ENCODE measurements at regions not wholly inside any gene's neighbourhood (a gene's known extent, or its start where the extent isn't known, plus 50 kb on each side); places are given as distances from the start of the nearest gene placed in this dataset.
"Not testable (repeated sequence)": the region's sequence is repeated elsewhere in the genome, so short reads cannot be mapped to it uniquely, and the experiment has no call there.

- in situ Hi-C loops (cut with MboI) (loop anchor here (5.0 kb wide), 1 partner anchor 1423 kb away; no protein-coding TSS in a partner anchor), intact Hi-C loops (cut with micrococcal nuclease) (no loop called here)
- Histone ChIP-seq H3K36me3 (ENCODE audit: control insufficient read depth, insufficient read depth, low read length) (no peaks in the 10 kb centered on the region), H3K9me3 (replicated peaks; ENCODE audit: control insufficient read depth, insufficient read depth, low read depth, low read length) (no peaks in the 10 kb centered on the region), H3K4me3 (no peak overlapping the region), H3K4me2 (ENCODE audit: insufficient read depth, low read length) (no peak overlapping the region), H3K79me2 (ENCODE audit: control insufficient read depth, insufficient read depth, low read length) (no peaks in the 10 kb centered on the region), H3K27me3 (ENCODE audit: control insufficient read depth in 2 of 2, insufficient read depth in 2 of 2, low read length in 2 of 2) (no peaks in the 10 kb centered on the region; a peak in 1 of 5 replicates), H4K20me1 (replicated peaks; ENCODE audit: control insufficient read depth, insufficient read depth, low read length) (no peaks in the 10 kb centered on the region), H3K9me1 (ENCODE audit: control insufficient read depth, insufficient read depth, low read length) (no peaks in the 10 kb centered on the region), H3K9ac (ENCODE audit: insufficient read depth in 1 of 2, low read depth in 2 of 2, low read length in 2 of 2) (no peak overlapping the region), H3K4me1 (replicated peaks in 1 of 2; ENCODE audit: control insufficient read depth in 2 of 2, insufficient read depth in 2 of 2, low read length in 2 of 2) (no peaks in the 10 kb centered on the region; a peak in 2 of 5 replicates), H2AFZ (ENCODE audit: low read depth, low read length) (no peak overlapping the region), H3K27ac (ENCODE audit: extremely low read depth, low read depth, low read length) (no peak overlapping the region)
- FAIRE-seq = no peak
- POLR2A ChIA-PET = interaction anchor here (0.6 kb wide), 1 partner anchor 62 kb away, joined by 3 read pairs; no protein-coding TSS in a partner anchor
- no peak; the same call in 2 of the 3 replicates for ATAC-seq
- 0% methylated on average over 5 of the region's 12 CpGs for WGBS (ENCODE audit: insufficient coverage, low coverage, missing lambda C conversion rate)
- TF ChIP-seq MCM7 (IDR thresholded peaks at IDR 0.05) = no peak
- TF ChIP-seq ETS1 (conservative IDR thresholded peaks at IDR 0.05; ENCODE audit: control insufficient read depth, low read depth, low read length) = no peak
- no TSS peak for BruUV-seq (replicated peaks)
- CTCF ChIA-PET (ENCODE audit: low intra/inter-chr PET ratio) = no interaction called here
- no peak for DNase-seq (ENCODE audit: extremely low read depth in 1 of 4, low spot score in 3 of 4)
These were observed 216.4 kb upstream of the SGCG start for GRCh38 chr13:22964245-22964966.

GRCh38 chr13:22965011-22965857, 215.5 kb upstream of the SGCG start:
- FAIRE-seq; in situ Hi-C loops (cut with MboI); H3K27me3 ChIP-seq (ENCODE audit: control insufficient read depth in 2 of 2, insufficient read depth in 2 of 2, low read length in 2 of 2): not testable (repeated sequence)

GRCh38 chr13:22965858-22966239, 214.9 kb upstream of the SGCG start:
- H3K9ac ChIP-seq (ENCODE audit: insufficient read depth in 1 of 2, low read depth in 2 of 2, low read length in 2 of 2); H3K36me3 ChIP-seq (ENCODE audit: control insufficient read depth, insufficient read depth, low read length); H3K4me2 ChIP-seq (ENCODE audit: insufficient read depth, low read length); H3K9me1 ChIP-seq (ENCODE audit: control insufficient read depth, insufficient read depth, low read length); H3K27ac ChIP-seq (ENCODE audit: extremely low read depth, low read depth, low read length); H3K27me3 ChIP-seq (ENCODE audit: control insufficient read depth in 2 of 2, insufficient read depth in 2 of 2, low read length in 2 of 2); DNase-seq (ENCODE audit: extremely low read depth in 1 of 4, low spot score in 3 of 4); H3K4me1 ChIP-seq (replicated peaks in 1 of 2; ENCODE audit: control insufficient read depth in 2 of 2, insufficient read depth in 2 of 2, low read length in 2 of 2); POLR2A ChIA-PET; H4K20me1 ChIP-seq (replicated peaks; ENCODE audit: control insufficient read depth, insufficient read depth, low read length); in situ Hi-C loops (cut with MboI); BruUV-seq (replicated peaks); ATAC-seq; H3K9me3 ChIP-seq (replicated peaks; ENCODE audit: control insufficient read depth, insufficient read depth, low read depth, low read length); H2AFZ ChIP-seq (ENCODE audit: low read depth, low read length); H3K79me2 ChIP-seq (ENCODE audit: control insufficient read depth, insufficient read depth, low read length); CTCF ChIA-PET (ENCODE audit: low intra/inter-chr PET ratio); intact Hi-C loops (cut with micrococcal nuclease); H3K4me3 ChIP-seq; FAIRE-seq: not testable (repeated sequence)
- WGBS (ENCODE audit: insufficient coverage, low coverage, missing lambda C conversion rate) = 21% methylated on average over 2 of the region's 8 CpGs

More at GRCh38 chr13:22965011-22965857, 215.5 kb upstream of the SGCG start:
- BruUV-seq (replicated peaks); H3K9me1 ChIP-seq (ENCODE audit: control insufficient read depth, insufficient read depth, low read length); H3K4me3 ChIP-seq; H3K9me3 ChIP-seq (replicated peaks; ENCODE audit: control insufficient read depth, insufficient read depth, low read depth, low read length); H3K9ac ChIP-seq (ENCODE audit: insufficient read depth in 1 of 2, low read depth in 2 of 2, low read length in 2 of 2); H3K4me2 ChIP-seq (ENCODE audit: insufficient read depth, low read length); H4K20me1 ChIP-seq (replicated peaks; ENCODE audit: control insufficient read depth, insufficient read depth, low read length); CTCF ChIA-PET (ENCODE audit: low intra/inter-chr PET ratio); H3K36me3 ChIP-seq (ENCODE audit: control insufficient read depth, insufficient read depth, low read length); intact Hi-C loops (cut with micrococcal nuclease); H3K79me2 ChIP-seq (ENCODE audit: control insufficient read depth, insufficient read depth, low read length); H2AFZ ChIP-seq (ENCODE audit: low read depth, low read length); POLR2A ChIA-PET; H3K4me1 ChIP-seq (replicated peaks in 1 of 2; ENCODE audit: control insufficient read depth in 2 of 2, insufficient read depth in 2 of 2, low read length in 2 of 2); H3K27ac ChIP-seq (ENCODE audit: extremely low read depth, low read depth, low read length): not testable (repeated sequence)
- 4% methylated on average over 23 of the region's 28 CpGs for WGBS (ENCODE audit: insufficient coverage, low coverage, missing lambda C conversion rate)
- ATAC-seq (peak; percentile 31; the same call in 1 of the 3 replicates), DNase-seq (ENCODE audit: extremely low read depth in 1 of 4, low spot score in 3 of 4) (peak in 1 of 4 experiments; percentile 8)
